VCaP (cell line): ENCODE measurements at regions not wholly inside any gene's neighbourhood (a gene's known extent, or its start where the extent isn't known, plus 50 kb on each side); places are given as distances from the start of the nearest gene placed in this dataset.
"Not testable (repeated sequence)": the region's sequence is repeated elsewhere in the genome, so short reads cannot be mapped to it uniquely, and the experiment has no call there.

Source experiments
- H3K27ac ChIP-seq: fragments of 450-650 bp; 2 replicates; pipeline ENCODE4 v1.5.1; 2017
- TF ChIP-seq, protein P1 (sequence below): fragments of 450-650 bp; conservative IDR thresholded peaks from 2 replicates; pipeline ENCODE4 v1.5.1; 2017; ENCODE audit warnings: mild to moderate bottlenecking, moderate library complexity

- TF ChIP-seq, protein P1, sequence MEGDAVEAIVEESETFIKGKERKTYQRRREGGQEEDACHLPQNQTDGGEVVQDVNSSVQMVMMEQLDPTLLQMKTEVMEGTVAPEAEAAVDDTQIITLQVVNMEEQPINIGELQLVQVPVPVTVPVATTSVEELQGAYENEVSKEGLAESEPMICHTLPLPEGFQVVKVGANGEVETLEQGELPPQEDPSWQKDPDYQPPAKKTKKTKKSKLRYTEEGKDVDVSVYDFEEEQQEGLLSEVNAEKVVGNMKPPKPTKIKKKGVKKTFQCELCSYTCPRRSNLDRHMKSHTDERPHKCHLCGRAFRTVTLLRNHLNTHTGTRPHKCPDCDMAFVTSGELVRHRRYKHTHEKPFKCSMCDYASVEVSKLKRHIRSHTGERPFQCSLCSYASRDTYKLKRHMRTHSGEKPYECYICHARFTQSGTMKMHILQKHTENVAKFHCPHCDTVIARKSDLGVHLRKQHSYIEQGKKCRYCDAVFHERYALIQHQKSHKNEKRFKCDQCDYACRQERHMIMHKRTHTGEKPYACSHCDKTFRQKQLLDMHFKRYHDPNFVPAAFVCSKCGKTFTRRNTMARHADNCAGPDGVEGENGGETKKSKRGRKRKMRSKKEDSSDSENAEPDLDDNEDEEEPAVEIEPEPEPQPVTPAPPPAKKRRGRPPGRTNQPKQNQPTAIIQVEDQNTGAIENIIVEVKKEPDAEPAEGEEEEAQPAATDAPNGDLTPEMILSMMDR = no peak
- H3K27ac ChIP-seq = no peak overlapping the region
These were observed 351.2 kb downstream of the HHIPL2 start for GRCh38 chr1:222196736-222197135.

GRCh38 chr1:222196288-222196687, 351.6 kb downstream of the HHIPL2 start:
- no peak overlapping the region for H3K27ac ChIP-seq
- TF ChIP-seq, protein P1 = no peak

DNA sequence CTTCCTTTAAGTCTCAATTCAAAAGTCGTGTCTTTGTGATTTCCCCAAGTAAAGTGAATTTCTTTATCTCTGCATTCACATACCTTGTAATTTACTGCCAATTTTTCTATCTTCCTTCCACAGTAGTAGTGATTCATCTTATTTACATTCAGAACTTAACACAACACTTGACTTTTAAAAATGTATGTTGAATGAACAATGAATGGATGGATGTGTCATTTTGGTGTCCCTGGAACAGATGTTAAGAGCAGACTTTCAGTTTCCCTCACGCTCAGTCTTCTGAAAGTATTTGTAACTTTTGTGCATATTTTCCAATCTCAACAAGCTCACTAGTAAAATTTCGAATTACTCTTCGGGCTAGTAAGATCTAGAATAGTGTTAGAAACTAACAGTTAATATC, 352.0 kb downstream of the HHIPL2 start:
- no peak overlapping the region for H3K27ac ChIP-seq
- TF ChIP-seq, protein P1 = no peak

DNA sequence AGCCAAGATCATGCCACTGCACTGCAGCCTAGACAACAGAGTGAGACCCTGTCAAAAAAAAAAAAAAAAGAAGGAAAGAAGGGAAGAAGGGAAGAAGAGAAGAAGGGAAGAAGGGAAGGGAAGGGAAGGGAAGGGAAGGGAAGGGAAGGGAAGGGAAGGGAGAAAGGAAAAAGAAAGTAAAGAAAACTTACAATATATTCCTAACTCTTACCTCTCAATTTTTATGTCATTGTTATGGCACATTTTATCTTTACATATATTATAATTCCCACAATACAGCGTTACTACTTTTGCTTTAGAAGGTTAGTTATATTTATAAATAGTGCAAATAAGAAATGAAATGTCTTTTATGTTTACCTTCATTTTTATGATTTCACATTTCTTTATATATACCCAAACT, 358.7 kb downstream of the HHIPL2 start:
- TF ChIP-seq, protein P1 = no peak
- H3K27ac ChIP-seq = no peak overlapping the region

- TF ChIP-seq, protein P1 = no peak
- H3K27ac ChIP-seq = no peak overlapping the region
These were observed 360.2 kb downstream of the HHIPL2 start for GRCh38 chr1:222187566-222188332.

GRCh38 chr1:222182641-222183040, 365.3 kb downstream of the HHIPL2 start:
- TF ChIP-seq, protein P1 = no peak
- H3K27ac ChIP-seq = no peak overlapping the region

- no peak overlapping the region for H3K27ac ChIP-seq
- TF ChIP-seq, protein P1 = no peak
These were observed 366.7 kb downstream of the HHIPL2 start for GRCh38 chr1:222181191-222181590.

DNA sequence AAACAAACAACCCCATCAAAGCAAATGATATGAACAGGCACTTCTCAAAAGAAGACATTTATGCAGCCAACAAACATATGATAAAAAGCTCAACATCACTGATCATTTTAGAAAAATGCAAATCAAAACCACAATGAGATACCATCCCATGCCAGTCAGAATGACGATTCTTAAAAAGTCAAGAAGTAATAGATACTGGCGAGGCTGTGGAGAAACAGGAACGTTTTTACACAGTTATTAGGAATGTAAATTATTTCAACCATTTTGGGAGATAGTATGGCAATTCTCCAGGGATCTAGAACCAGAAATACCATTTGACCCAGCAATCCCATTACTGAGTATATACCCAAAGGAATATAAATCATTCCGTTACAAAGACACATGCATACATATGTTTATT, 370.4 kb downstream of the HHIPL2 start:
- H3K27ac ChIP-seq = not testable (repeated sequence)
